ENCODE measurements at regions not wholly inside any gene's neighbourhood (a gene's known extent, or its start where the extent isn't known, plus 50 kb on each side); places are given as distances from the start of the nearest gene placed in this dataset.

DNA sequence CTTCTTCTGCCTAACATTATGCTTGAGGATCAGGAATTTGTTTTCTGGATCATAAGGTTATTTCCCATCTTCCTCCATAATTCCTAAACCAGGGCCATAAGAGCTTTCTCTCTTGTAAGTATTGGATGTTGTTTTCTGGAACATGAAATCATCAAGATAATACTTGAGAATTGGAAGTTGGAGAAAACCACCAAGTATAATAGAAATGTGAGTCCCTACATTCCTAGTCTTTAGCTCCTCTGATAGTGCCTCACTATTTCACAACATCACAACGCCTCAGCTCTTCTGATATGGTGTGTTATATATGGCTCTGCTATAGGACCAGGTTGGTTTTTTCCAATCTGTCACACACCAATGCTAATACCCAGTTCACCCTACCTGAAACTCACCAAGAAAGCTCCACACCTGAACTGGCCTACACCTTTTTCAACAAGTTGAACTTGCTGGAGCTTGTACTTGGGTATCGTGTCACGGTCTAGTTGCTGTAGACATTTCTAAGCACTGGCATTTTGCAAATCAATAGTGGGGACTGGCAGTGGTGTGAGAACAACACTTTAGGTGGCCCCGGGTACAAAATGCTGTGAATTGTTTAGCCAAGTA, 141.1 kb downstream of the ACTBL2 start:
- TF ChIP-seq, protein P1, sequence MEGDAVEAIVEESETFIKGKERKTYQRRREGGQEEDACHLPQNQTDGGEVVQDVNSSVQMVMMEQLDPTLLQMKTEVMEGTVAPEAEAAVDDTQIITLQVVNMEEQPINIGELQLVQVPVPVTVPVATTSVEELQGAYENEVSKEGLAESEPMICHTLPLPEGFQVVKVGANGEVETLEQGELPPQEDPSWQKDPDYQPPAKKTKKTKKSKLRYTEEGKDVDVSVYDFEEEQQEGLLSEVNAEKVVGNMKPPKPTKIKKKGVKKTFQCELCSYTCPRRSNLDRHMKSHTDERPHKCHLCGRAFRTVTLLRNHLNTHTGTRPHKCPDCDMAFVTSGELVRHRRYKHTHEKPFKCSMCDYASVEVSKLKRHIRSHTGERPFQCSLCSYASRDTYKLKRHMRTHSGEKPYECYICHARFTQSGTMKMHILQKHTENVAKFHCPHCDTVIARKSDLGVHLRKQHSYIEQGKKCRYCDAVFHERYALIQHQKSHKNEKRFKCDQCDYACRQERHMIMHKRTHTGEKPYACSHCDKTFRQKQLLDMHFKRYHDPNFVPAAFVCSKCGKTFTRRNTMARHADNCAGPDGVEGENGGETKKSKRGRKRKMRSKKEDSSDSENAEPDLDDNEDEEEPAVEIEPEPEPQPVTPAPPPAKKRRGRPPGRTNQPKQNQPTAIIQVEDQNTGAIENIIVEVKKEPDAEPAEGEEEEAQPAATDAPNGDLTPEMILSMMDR (IDR thresholded peaks at IDR 0.05): no peak
- no peak for TF ChIP-seq POLR2A (IDR thresholded peaks at IDR 0.05)
